Motor neuron (in vitro differentiated cells): ENCODE measurements at regions not wholly inside any gene's neighbourhood (a gene's known extent, or its start where the extent isn't known, plus 50 kb on each side); places are given as distances from the start of the nearest gene placed in this dataset.

Experiments
- ATAC-seq, 8 experiments: fragments of 200-7000 bp; cut with Tn5 transposase; replicated peaks in 6 of 8; 2 replicates each; pipeline ENCODE4 v1.8.0; 2021; ENCODE audit warnings: mild to moderate bottlenecking in 8 of 8, moderate library complexity in 8 of 8
- H3K27ac ChIP-seq, 2 donors: fragments of 250-450 bp; sonication (Bioruptor Pico); 2 replicates each; pipeline ENCODE4 v1.9.0; 2021; ENCODE audit warnings: antibody characterized with exemption in 2 of 2, mild to moderate bottlenecking in 2 of 2, moderate library complexity in 1 of 2
- H3K4me1 ChIP-seq, 2 donors: fragments of 250-450 bp; sonication (Bioruptor Pico); replicated peaks in 1 of 2; 2 replicates each; pipeline ENCODE4 v1.6.1; 2021; ENCODE audit warnings: antibody characterized with exemption in 2 of 2, mild to moderate bottlenecking in 2 of 2, moderate library complexity in 1 of 2
- H3K4me3 ChIP-seq, 5 donors: fragments of 250-450 bp; sonication (Bioruptor Pico); 2 replicates each; pipeline ENCODE4 v1.9.0; 2021; ENCODE audit warnings: antibody characterized with exemption in 5 of 5, mild to moderate bottlenecking in 5 of 5, moderate library complexity in 4 of 5
- WGBS, 10 experiments: fragments of 450-650 bp; shearing (Covaris generic); methylation state at CpG; one replicate each; pipeline ENCODE4 v1.0.0; 2022; 5-methylcytosine and 5-hydroxymethylcytosine counted together
- in situ Hi-C, 9 experiments: fragments of 400-800 bp; cut with MboI; loops; one replicate each; pipeline ENCODE4 v1.15.0; 2021; ENCODE audit warnings: low sequenced_read_pairs in 9 of 9, low pct_unique_long_range_greater_than_20kb in 2 of 9; ENCODE audit not compliant: unreplicated experiment in 9 of 9

DNA sequence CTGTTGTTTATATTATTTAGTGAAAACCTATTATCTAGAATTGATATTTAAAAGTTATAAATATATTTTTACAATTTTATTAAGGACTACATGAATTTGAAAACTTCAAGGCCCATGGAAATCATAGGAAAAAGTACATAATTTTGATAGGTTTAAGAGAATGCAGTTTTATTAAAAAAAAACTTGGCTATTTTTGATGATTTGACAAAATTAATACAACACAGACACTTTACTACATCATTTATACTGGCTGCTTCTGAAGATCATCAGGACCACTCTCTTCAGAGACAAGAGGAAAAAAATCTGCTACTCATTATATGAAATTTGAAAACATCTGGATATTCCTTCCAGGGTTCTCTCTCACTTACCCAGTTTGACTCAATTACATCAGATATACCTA lies 637.7 kb downstream of the BCKDHB start:
- no peak for ATAC-seq
- in situ Hi-C loops, result no loop called here
- H3K4me3 ChIP-seq, result no peak overlapping the region
- H3K27ac ChIP-seq, result no peak overlapping the region
- H3K4me1 ChIP-seq, result no peaks in the 10 kb centered on the region

DNA sequence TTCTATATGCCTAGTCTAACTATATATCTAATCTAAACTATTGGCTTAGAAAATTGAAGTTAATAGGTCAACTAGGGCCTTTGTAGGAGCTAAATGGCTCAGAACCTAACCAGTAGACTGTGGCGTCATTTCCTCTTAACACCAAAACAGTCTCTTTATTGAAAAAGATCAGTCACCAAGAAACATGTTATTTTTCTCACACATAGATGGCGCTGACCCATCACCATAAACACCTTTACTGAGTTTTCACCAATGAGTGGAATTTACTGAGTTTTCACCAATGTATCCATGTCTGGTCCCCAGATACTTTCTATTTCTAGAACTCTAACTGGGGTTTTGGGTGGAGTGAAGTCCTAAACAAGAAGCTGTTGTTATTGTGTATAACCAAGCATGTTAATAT lies 636.0 kb downstream of the BCKDHB start:
- no peaks in the 10 kb centered on the region for H3K4me1 ChIP-seq
- ATAC-seq, result peak in 3 of 8 experiments; percentile 46 to 79 (median 48)
- no peak overlapping the region for H3K4me3 ChIP-seq
- no peak overlapping the region for H3K27ac ChIP-seq
- 21 to 75% (median 63%) methylated on average over 1 to 2 of the region's 2 CpGs; no CpG with 5 or more reads in 1 of the 10 experiments for WGBS, 10 experiments
- in situ Hi-C loops, result no loop called here

- no peak for ATAC-seq
- no peaks in the 10 kb centered on the region for H3K4me1 ChIP-seq
- H3K4me3 ChIP-seq, result no peak overlapping the region
- in situ Hi-C loops, result no loop called here
- WGBS, 10 experiments, result 17 to 75% (median 44%) methylated on average over 1 to 2 of the region's 2 CpGs
- no peak overlapping the region for H3K27ac ChIP-seq
Measured at GRCh38 chr6:80733641-80734040, 627.2 kb downstream of the BCKDHB start.

DNA sequence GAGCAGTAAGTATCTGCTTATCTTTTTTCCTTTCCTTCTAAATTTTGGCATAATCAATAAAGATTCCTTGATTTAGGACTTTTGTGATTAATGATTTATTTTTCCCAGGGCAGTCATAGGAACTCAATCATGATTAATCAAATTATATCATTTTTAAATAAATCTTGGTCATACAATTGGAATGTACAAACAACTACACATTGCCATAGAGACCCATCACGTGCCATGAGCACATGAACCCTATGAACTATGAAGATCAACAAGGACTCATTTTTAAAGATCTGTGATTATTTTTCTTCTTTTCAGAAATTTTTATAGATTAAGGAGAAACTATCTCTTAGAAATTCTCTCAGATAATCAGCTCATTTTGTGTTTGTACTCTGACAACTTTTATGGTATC lies 622.4 kb downstream of the BCKDHB start:
- in situ Hi-C loops, result no loop called here
- no peak for ATAC-seq
- Histone ChIP-seq H3K4me1 (no peaks in the 10 kb centered on the region), H3K4me3 (no peak overlapping the region), H3K27ac (no peak overlapping the region)
- WGBS, 10 experiments, result 40 to 100% (median 78%) methylated on average over 1 of the region's 1 CpG; no CpG with 5 or more reads in 2 of the 10 experiments

GRCh38 chr6:80728101-80728750 lies 621.8 kb downstream of the BCKDHB start:
- in situ Hi-C loops, result no loop called here
- no peak overlapping the region for H3K4me3 ChIP-seq
- no peaks in the 10 kb centered on the region for H3K4me1 ChIP-seq
- H3K27ac ChIP-seq, result no peak overlapping the region
- ATAC-seq, result no peak
- WGBS, 10 experiments, result 0 to 100% (median 70%) methylated on average over 1 of the region's 1 CpG; no CpG with 5 or more reads in 2 of the 10 experiments

- ATAC-seq, result no peak
- WGBS, 10 experiments, result 41 to 82% (median 58%) methylated on average over 2 to 5 of the region's 5 CpGs; no CpG with 5 or more reads in 2 of the 10 experiments
- H3K27ac ChIP-seq, result no peak overlapping the region
- H3K4me1 ChIP-seq, result no peaks in the 10 kb centered on the region
- in situ Hi-C loops, result no loop called here
- H3K4me3 ChIP-seq, result no peak overlapping the region
Measured at GRCh38 chr6:80725156-80725930, 618.9 kb downstream of the BCKDHB start.

GRCh38 chr6:80720824-80721223 lies 614.4 kb downstream of the BCKDHB start:
- no peak for ATAC-seq
- no peak overlapping the region for H3K27ac ChIP-seq
- in situ Hi-C loops, result no loop called here
- H3K4me1 ChIP-seq, result no peaks in the 10 kb centered on the region
- WGBS, 10 experiments, result 80 to 100% (median 90%) methylated on average over 1 to 2 of the region's 3 CpGs; no CpG with 5 or more reads in 5 of the 10 experiments
- no peak overlapping the region for H3K4me3 ChIP-seq

DNA sequence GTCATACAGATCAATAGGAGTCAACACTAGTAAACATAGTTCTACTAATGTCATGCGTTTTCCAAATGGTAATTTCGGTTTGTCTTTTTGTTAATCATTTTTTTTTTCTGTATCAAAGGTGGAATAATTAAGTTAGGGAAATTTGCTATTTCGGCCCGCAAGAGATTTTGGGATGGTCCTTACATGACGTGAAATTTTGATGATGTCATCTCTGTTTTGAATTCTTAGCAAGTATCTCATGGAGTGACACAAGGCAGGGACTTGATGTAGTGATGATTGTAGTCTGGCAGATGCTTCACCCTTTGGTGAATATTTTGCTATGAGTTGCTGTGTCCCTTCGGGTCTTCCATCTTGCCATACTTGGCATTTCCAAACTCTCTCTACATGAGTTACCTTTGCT lies 608.0 kb downstream of the BCKDHB start:
- Histone ChIP-seq H3K4me3 (no peak overlapping the region), H3K4me1 (no peaks in the 10 kb centered on the region), H3K27ac (no peak overlapping the region)
- WGBS, 10 experiments, result 53 to 100% (median 80%) methylated on average over 3 to 6 of the region's 6 CpGs
- in situ Hi-C loops, result no loop called here
- ATAC-seq, result no peak

- Histone ChIP-seq H3K4me1 (no peaks in the 10 kb centered on the region), H3K27ac (no peak overlapping the region), H3K4me3 (no peak overlapping the region)
- in situ Hi-C loops, result loop anchor here in 1 of 9 experiments (25.0 kb wide), 1 partner anchor 486 kb away; no protein-coding TSS in a partner anchor
- 89 to 100% (median 94%) methylated on average over 1 to 3 of the region's 3 CpGs; no CpG with 5 or more reads in 1 of the 10 experiments for WGBS, 10 experiments
- ATAC-seq, result no peak
Measured at GRCh38 chr6:80698459-80698858, 592.0 kb downstream of the BCKDHB start.

DNA sequence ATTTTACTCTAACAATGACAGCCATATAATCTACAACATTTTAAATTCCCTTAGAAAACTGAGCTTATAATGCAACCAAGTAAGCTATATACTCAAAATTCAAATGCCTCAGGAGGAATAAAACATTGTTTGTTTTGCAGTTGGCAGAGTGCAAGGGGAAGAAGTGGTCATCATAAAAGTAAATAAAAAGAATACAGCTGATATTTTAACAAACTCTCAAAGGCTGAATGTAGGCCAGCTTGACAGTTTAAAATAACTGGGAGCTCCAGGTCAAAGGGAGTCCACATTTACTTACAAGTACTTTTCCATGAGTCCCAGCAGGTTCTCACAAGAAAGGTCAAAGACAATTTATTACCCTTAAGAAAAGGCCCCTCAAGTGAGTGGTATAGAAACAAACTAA lies 589.8 kb downstream of the BCKDHB start:
- Histone ChIP-seq H3K27ac (no peak overlapping the region), H3K4me1 (no peaks in the 10 kb centered on the region), H3K4me3 (no peak overlapping the region)
- in situ Hi-C loops, result loop anchor here in 1 of 9 experiments (25.0 kb wide), 1 partner anchor 484 kb away; no protein-coding TSS in a partner anchor
- ATAC-seq, result peak in 1 of 8 experiments; percentile 38

DNA sequence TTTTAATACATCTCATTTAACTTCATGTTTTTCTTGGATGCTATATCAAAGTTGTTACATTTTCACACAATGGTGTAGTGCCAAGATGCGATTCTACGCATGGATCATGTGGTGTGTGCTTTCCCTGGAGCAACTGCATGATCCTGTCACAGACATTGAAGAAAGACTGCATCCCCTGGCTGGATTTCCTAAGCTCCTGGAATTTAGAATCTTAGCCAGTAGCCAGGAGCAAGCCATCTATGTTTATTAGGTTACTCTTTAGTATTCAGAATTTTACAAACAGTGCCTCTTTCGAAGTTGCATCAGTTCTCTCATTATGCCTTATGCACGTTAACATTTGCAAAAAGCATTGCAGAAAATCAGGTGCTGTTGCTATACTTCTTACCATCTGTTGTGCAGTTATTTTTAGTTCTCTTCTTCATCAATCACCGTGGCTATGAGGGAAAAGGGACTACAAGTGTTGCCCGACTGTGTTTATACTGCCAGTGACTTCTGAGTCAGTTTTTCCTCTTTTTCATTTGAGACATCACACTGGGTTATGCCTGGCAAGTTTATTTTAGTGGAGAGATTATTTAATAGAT lies 584.2 kb downstream of the BCKDHB start:
- H3K4me1 ChIP-seq, result peaks cover 0 to 3% of the 10 kb centered on the region in 2 donors
- WGBS, 10 experiments, result 0 to 66% (median 52%) methylated on average over 3 to 6 of the region's 6 CpGs; no CpG with 5 or more reads in 1 of the 10 experiments
- H3K4me3 ChIP-seq, result no peak overlapping the region
- ATAC-seq, result peak; percentile 88 to 98 (median 96)
- in situ Hi-C loops, result loop anchor here in 1 of 9 experiments (25.0 kb wide), 1 partner anchor 478 kb away; no protein-coding TSS in a partner anchor
- H3K27ac ChIP-seq, result peak overlapping the region; percentile 30 to 51

DNA sequence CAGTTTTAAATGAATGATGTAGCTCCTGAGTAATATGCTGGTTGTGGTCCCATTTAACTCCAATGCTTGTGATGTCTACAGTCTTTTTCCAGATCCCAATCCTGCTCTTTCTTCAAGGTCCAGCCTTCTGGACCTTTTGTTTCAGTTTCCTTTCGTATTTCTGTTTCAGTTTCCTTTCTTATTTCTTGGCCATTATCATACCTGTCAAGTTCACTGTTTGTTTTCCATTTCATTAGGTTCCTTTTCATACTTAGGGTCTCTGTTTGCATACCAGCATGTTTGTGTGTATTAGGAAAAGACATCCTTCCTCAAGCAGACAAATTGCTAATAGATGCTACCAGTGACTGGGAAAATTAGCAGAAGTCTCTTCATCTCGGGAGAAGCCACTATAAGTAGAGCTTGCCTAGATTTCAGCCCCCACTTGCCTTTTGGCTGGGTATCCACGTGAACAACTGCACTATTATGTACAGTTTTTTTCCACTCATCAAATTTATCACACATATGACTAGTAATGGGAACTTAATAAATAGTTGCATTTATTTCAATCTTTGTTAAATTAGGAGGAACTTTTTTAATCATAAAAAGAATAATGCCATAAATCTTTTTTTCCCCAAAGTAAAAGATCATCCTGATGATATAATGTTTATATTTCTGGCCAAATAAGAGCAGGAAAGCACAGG lies 583.4 kb downstream of the BCKDHB start:
- Histone ChIP-seq H3K4me1 (peaks cover 0 to 3% of the 10 kb centered on the region in 2 donors), H3K27ac (peak overlapping the region in 1 of 2 donors; percentile 30), H3K4me3 (no peak overlapping the region)
- no peak for ATAC-seq
- in situ Hi-C loops, result loop anchor here in 1 of 9 experiments (25.0 kb wide), 1 partner anchor 478 kb away; no protein-coding TSS in a partner anchor
- 29 to 79% (median 58%) methylated on average over 2 to 3 of the region's 3 CpGs for WGBS, 10 experiments

DNA sequence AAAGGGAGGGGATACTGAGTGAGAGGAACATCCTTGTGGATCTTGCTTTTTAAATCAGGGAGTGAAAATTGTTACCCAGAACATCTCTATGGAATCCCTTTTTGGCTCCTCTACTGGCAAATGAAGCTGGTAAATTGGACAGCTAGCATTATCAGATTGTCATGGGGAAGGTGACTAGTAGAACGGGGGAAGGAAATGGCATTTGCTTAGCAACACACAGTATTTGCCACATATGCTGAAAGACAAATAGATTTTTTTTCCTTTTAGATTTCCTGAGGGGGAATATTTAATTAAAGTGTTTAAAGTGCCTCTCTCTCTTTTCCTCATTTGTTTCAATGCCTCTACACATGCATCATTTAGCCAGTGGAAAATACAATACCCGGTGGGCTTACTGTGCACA lies 573.5 kb downstream of the BCKDHB start:
- no peaks in the 10 kb centered on the region for H3K4me1 ChIP-seq
- H3K27ac ChIP-seq, result no peak overlapping the region
- no peak overlapping the region for H3K4me3 ChIP-seq
- 62 to 100% (median 91%) methylated on average over 1 to 2 of the region's 2 CpGs; no CpG with 5 or more reads in 2 of the 10 experiments for WGBS, 10 experiments
- peak in 2 of 8 experiments; percentile 15 to 92 for ATAC-seq
- in situ Hi-C loops, result loop anchor here in 1 of 9 experiments (25.0 kb wide), 1 partner anchor 468 kb away; no protein-coding TSS in a partner anchor
